Neuron (in vitro differentiated cells): ENCODE measurements at regions not wholly inside any gene's neighbourhood (a gene's known extent, or its start where the extent isn't known, plus 50 kb on each side); places are given as distances from the start of the nearest gene placed in this dataset.

Source experiments
- H2AFZ ChIP-seq: one replicate; pipeline ENCODE4 v1.6.1; 2013; ENCODE audit warnings: low read depth, mild to moderate bottlenecking, inconsistent platforms, low read length, moderate library complexity
- H3K27me3 ChIP-seq: one replicate; pipeline ENCODE4 v1.6.1; 2013; ENCODE audit warnings: low read length; ENCODE audit not compliant: insufficient read depth
- H3K36me3 ChIP-seq: one replicate; pipeline ENCODE4 v1.6.1; 2013; ENCODE audit warnings: low read length; ENCODE audit not compliant: insufficient read depth
- H3K4me1 ChIP-seq: one replicate; pipeline ENCODE4 v1.6.1; 2013; ENCODE audit warnings: low read length; ENCODE audit not compliant: insufficient read depth
- H3K4me3 ChIP-seq: 2 replicates; pipeline ENCODE4 v1.5.1; 2013; ENCODE audit warnings: mild to moderate bottlenecking, low read length, moderate library complexity
- H3K9me3 ChIP-seq: one replicate; pipeline ENCODE4 v1.6.1; 2013; ENCODE audit warnings: low read length

GRCh38 chr17:5809056-5809455, 224.7 kb upstream of the NLRP1 start:
- Histone ChIP-seq H2AFZ (no peak overlapping the region), H3K9me3 (peaks cover 10% of the 10 kb centered on the region), H3K27me3 (no peaks in the 10 kb centered on the region), H3K4me1 (no peaks in the 10 kb centered on the region), H3K36me3 (no peaks in the 10 kb centered on the region), H3K4me3 (no peak overlapping the region)

GRCh38 chr17:5809580-5810188, 225.4 kb upstream of the NLRP1 start:
- Histone ChIP-seq H3K36me3 (no peaks in the 10 kb centered on the region), H2AFZ (no peak overlapping the region), H3K9me3 (peaks cover 10% of the 10 kb centered on the region), H3K27me3 (no peaks in the 10 kb centered on the region), H3K4me1 (no peaks in the 10 kb centered on the region), H3K4me3 (no peak overlapping the region)

- Histone ChIP-seq H3K9me3 (peaks cover 10% of the 10 kb centered on the region), H3K27me3 (no peaks in the 10 kb centered on the region), H3K4me3 (no peak overlapping the region), H2AFZ (no peak overlapping the region), H3K4me1 (no peaks in the 10 kb centered on the region), H3K36me3 (no peaks in the 10 kb centered on the region)
Observed at GRCh38 chr17:5812590-5812989, 228.3 kb upstream of the NLRP1 start.

GRCh38 chr17:5813357-5813756, 229.0 kb upstream of the NLRP1 start:
- Histone ChIP-seq H3K9me3 (peaks cover 10% of the 10 kb centered on the region), H3K27me3 (no peaks in the 10 kb centered on the region), H3K36me3 (no peaks in the 10 kb centered on the region), H3K4me1 (no peaks in the 10 kb centered on the region), H2AFZ (no peak overlapping the region), H3K4me3 (no peak overlapping the region)

- Histone ChIP-seq H3K9me3 (peaks cover 5% of the 10 kb centered on the region), H3K4me3 (no peak overlapping the region), H3K36me3 (no peaks in the 10 kb centered on the region), H2AFZ (no peak overlapping the region), H3K4me1 (no peaks in the 10 kb centered on the region), H3K27me3 (no peaks in the 10 kb centered on the region)
Observed at GRCh38 chr17:5815396-5815795, 231.1 kb upstream of the NLRP1 start.

GRCh38 chr17:5816491-5817070, 232.3 kb upstream of the NLRP1 start:
- Histone ChIP-seq H3K36me3 (no peaks in the 10 kb centered on the region), H3K9me3 (no peaks in the 10 kb centered on the region), H3K4me3 (no peak overlapping the region), H2AFZ (no peak overlapping the region), H3K4me1 (no peaks in the 10 kb centered on the region), H3K27me3 (no peaks in the 10 kb centered on the region)

- Histone ChIP-seq H3K9me3 (no peaks in the 10 kb centered on the region), H3K27me3 (no peaks in the 10 kb centered on the region), H2AFZ (no peak overlapping the region), H3K4me1 (no peaks in the 10 kb centered on the region), H3K36me3 (no peaks in the 10 kb centered on the region), H3K4me3 (no peak overlapping the region)
Observed at GRCh38 chr17:5817475-5818395, 233.4 kb upstream of the NLRP1 start.

GRCh38 chr17:5819396-5819795, 235.1 kb upstream of the NLRP1 start:
- Histone ChIP-seq H3K27me3 (no peaks in the 10 kb centered on the region), H2AFZ (no peak overlapping the region), H3K4me3 (no peak overlapping the region), H3K36me3 (no peaks in the 10 kb centered on the region), H3K9me3 (no peaks in the 10 kb centered on the region), H3K4me1 (no peaks in the 10 kb centered on the region)

GRCh38 chr17:5819921-5820685, 235.8 kb upstream of the NLRP1 start:
- no peak overlapping the region for H2AFZ ChIP-seq
- H3K36me3 ChIP-seq: no peaks in the 10 kb centered on the region
- H3K4me3 ChIP-seq: no peak overlapping the region
- H3K4me1 ChIP-seq: no peaks in the 10 kb centered on the region
- H3K27me3 ChIP-seq: no peaks in the 10 kb centered on the region
- no peaks in the 10 kb centered on the region for H3K9me3 ChIP-seq

- Histone ChIP-seq H3K36me3 (no peaks in the 10 kb centered on the region), H3K9me3 (no peaks in the 10 kb centered on the region), H2AFZ (no peak overlapping the region), H3K4me1 (no peaks in the 10 kb centered on the region), H3K27me3 (no peaks in the 10 kb centered on the region), H3K4me3 (no peak overlapping the region)
Observed at GRCh38 chr17:5820721-5821456, 236.6 kb upstream of the NLRP1 start.

GRCh38 chr17:5821803-5822202, 237.5 kb upstream of the NLRP1 start:
- Histone ChIP-seq H3K4me3 (no peak overlapping the region), H3K9me3 (no peaks in the 10 kb centered on the region), H3K36me3 (no peaks in the 10 kb centered on the region), H3K27me3 (no peaks in the 10 kb centered on the region), H3K4me1 (no peaks in the 10 kb centered on the region), H2AFZ (no peak overlapping the region)

GRCh38 chr17:5822281-5823060, 238.2 kb upstream of the NLRP1 start:
- no peak overlapping the region for H3K4me3 ChIP-seq
- no peaks in the 10 kb centered on the region for H3K36me3 ChIP-seq
- no peaks in the 10 kb centered on the region for H3K27me3 ChIP-seq
- no peak overlapping the region for H2AFZ ChIP-seq
- no peaks in the 10 kb centered on the region for H3K9me3 ChIP-seq
- no peaks in the 10 kb centered on the region for H3K4me1 ChIP-seq
